ENCODE measurements at regions not wholly inside any gene's neighbourhood (a gene's known extent, or its start where the extent isn't known, plus 50 kb on each side); places are given as distances from the start of the nearest gene placed in this dataset.

- no peak for DNase-seq (ENCODE audit: low spot score)
Measured at GRCh38 chr22:23522623-23523251, 57.4 kb downstream of the IGLL1 start.

- peak; percentile 92 for DNase-seq (ENCODE audit: low spot score)
Measured at GRCh38 chr22:23521441-23522113, 58.5 kb downstream of the IGLL1 start.

- no peak for DNase-seq (ENCODE audit: low spot score)
Measured at GRCh38 chr22:23520863-23521440, 59.1 kb downstream of the IGLL1 start.

GRCh38 chr22:23519442-23520157, 60.5 kb downstream of the IGLL1 start:
- DNase-seq (ENCODE audit: low spot score): no peak

- no peak for DNase-seq (ENCODE audit: low spot score)
Measured at GRCh38 chr22:23518376-23519187, 61.5 kb downstream of the IGLL1 start.

GRCh38 chr22:23517804-23518375, 62.2 kb downstream of the IGLL1 start:
- DNase-seq (ENCODE audit: low spot score): no peak

GRCh38 chr22:23516304-23516703, 63.8 kb downstream of the IGLL1 start:
- no peak for DNase-seq (ENCODE audit: low spot score)

GRCh38 chr22:23514322-23515038, 65.6 kb downstream of the IGLL1 start:
- no peak for DNase-seq (ENCODE audit: low spot score)

GRCh38 chr22:23513705-23514104, 66.4 kb downstream of the IGLL1 start:
- DNase-seq (ENCODE audit: low spot score): no peak

GRCh38 chr22:23513133-23513532, 67.0 kb downstream of the IGLL1 start:
- DNase-seq (ENCODE audit: low spot score): no peak

GRCh38 chr22:23512721-23513120, 67.4 kb downstream of the IGLL1 start:
- DNase-seq (ENCODE audit: low spot score): no peak

- no peak for DNase-seq (ENCODE audit: low spot score)
Measured at GRCh38 chr22:23512348-23512705, 67.8 kb downstream of the IGLL1 start.

- DNase-seq (ENCODE audit: low spot score): no peak
Measured at GRCh38 chr22:23511627-23512347, 68.3 kb downstream of the IGLL1 start.

GRCh38 chr22:23509571-23510302, 70.4 kb downstream of the IGLL1 start:
- no peak for DNase-seq (ENCODE audit: low spot score)

- DNase-seq (ENCODE audit: low spot score): no peak
Measured at GRCh38 chr22:23504516-23504915, 75.6 kb downstream of the IGLL1 start.

- no peak for DNase-seq (ENCODE audit: low spot score)
Measured at GRCh38 chr22:23503736-23504440, 76.2 kb downstream of the IGLL1 start.

GRCh38 chr22:23503142-23503541, 76.9 kb downstream of the IGLL1 start:
- DNase-seq (ENCODE audit: low spot score): no peak

- DNase-seq (ENCODE audit: low spot score): no peak
Measured at GRCh38 chr22:23501708-23502107, 78.4 kb downstream of the IGLL1 start.

- no peak for DNase-seq (ENCODE audit: low spot score)
Measured at GRCh38 chr22:23501261-23501619, 78.8 kb downstream of the IGLL1 start.
